Activated T-cell treated with anti-CD3 and anti-CD28 coated beads, Interleukin-2, amount 50 U/mL, for 1 hour (primary cell): ENCODE measurements at regions not wholly inside any gene's neighbourhood (a gene's known extent, or its start where the extent isn't known, plus 50 kb on each side); places are given as distances from the start of the nearest gene placed in this dataset.
"Not testable (repeated sequence)": the region's sequence is repeated elsewhere in the genome, so short reads cannot be mapped to it uniquely, and the experiment has no call there.

Experiments used
- DNase-seq: peaks from one replicate; pipeline ENCODE4 v3.0.0-alpha.2; 2020

DNA sequence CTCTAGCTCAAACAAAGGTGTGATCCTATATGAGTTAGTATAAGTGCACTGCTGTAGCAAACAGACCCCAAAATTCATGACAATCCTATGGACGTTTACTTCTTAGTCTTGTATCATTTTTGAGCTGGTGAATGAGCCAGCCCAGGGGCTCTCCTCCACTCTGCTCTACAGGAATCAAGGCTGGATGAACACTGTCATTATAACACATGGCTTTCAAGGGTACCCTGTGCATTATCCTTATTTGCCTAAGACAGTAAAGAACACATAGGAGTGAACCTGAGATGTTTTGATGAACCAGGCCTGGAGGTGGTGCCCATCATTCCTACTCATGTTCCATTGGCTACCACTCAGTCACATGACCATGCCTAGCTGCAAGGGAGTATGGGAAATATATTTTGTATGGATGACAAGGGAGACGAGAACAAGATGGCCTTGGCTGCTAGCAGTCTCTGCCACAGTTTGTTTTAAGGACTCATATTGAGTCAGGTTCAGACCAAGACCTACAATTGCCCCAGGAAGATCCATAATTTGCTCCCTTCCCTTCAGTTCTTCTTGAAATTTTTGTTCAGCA lies 107.4 kb upstream of the HES1 start:
- no peak for DNase-seq

DNA sequence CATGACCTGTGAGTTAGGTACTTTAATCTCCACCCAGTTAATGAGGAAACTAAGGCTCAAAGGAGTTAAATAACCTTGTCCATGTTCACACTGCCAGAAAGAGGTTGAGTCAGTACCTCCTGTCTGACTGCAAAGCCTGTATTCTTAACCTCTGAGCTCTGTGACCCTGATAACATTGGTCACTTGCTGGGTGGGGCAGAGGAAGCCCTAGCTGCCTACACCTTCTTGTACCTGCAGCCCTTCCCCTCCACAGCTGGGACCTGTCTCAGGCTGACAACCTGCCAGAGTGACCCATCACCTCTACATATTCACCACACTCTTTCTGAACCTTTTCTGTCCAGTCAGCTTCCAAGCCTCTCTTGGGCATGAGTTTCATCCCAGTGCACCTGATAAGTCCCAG lies 106.1 kb upstream of the HES1 start:
- no peak for DNase-seq

DNA sequence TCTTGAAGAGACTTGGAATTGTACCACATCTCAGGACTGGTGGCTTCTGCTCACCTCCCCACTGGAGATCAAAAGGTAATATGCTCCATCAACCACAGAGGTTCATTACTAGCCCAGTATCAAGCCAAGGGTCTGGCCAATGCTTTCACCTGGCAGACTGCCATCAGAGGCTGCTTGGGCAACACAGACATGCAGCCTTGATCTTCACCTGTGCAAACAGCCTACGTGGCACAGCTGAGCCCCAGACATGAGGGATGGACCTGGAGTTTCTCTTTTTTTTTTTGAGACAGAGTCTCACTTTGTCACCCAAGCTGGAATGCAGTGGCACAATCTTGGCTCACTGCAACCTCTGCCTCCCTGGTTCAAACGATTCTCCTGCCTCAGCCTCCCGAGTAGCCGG lies 105.6 kb upstream of the HES1 start:
- DNase-seq, result no peak

DNA sequence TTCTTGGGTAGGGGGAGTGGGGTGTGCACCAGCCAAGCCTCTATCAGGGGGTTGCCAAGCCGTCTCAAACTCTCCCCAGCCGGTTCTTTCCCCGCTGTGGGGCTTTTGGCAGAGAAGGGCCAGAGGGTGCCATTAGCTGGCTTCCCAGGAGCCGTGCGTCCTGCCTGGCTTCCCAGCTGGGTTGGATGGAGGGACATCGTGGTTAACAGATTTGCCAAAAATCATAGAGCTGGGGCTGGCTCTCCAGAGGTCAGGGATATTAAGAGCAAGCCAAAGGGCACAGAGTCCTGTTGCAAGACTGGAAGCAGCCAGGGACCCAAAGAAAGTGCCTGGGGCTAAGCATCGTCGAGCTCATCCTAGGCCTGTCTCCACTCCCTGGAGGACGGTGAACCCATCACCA lies 104.6 kb upstream of the HES1 start:
- DNase-seq, result no peak

DNA sequence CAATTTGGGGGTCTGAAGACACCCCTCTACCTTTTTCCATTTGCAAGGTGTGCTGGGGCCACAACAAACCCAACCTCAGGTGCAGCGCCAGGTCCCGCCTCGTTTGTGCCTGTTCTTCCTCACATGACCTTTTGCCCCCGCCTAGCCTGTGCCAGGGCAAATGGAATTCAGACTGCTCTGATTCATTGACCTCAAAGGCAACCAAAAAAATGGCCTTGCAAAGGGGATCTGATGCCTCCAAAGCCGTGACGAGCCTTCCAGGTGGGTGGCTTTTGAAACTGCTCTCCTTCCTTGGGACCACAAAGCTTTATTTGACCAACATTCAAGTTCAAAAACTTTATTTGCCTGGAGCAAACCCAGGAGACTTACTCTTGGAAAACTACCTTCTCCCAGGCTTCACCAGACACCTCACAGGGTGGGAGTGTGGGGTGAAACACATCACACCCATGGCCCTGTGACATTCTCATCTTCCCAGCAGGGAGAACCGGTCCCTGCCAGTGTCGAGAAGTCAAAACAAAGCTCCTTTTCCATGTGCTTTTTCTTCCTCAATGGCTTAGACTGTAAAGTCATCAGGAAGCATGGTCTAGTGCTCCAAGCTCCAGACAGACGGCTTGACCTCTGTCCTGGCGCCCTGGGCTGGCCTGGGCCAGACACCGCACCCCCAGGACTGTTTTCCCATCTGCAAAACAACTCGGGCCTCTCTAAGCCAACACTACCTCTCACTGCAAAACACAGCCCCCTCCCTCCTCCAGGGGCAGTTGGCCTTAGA lies 103.9 kb upstream of the HES1 start:
- DNase-seq, result no peak

DNA sequence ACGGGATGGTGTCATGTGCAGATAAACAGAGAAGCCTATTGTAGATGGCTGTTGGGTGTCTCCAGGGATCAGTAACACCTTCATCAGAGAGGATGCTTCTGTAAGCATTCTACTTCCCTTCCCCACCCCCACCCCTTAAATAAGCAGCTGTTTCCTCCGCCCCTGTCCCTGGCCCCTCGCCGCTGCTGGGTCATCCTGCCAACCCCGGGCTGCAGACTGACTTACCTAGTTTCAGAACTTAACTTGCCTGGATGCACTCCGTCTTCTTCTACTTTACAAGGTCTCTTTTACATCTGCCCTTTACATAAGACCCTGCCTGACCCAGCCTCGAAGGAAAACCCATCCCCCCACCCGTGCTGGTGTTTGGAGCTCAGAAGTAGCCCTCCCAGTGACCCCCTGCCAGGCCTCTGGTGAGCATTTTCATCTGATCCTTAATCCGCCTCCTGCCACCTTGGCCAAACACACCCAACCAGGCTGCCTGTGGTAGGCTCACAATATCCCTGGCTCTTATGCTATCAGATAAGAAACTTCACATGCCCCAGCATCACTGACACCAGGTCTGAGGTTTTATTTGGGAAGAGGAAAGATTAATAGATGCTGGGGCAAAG lies 103.0 kb upstream of the HES1 start:
- no peak for DNase-seq

DNA sequence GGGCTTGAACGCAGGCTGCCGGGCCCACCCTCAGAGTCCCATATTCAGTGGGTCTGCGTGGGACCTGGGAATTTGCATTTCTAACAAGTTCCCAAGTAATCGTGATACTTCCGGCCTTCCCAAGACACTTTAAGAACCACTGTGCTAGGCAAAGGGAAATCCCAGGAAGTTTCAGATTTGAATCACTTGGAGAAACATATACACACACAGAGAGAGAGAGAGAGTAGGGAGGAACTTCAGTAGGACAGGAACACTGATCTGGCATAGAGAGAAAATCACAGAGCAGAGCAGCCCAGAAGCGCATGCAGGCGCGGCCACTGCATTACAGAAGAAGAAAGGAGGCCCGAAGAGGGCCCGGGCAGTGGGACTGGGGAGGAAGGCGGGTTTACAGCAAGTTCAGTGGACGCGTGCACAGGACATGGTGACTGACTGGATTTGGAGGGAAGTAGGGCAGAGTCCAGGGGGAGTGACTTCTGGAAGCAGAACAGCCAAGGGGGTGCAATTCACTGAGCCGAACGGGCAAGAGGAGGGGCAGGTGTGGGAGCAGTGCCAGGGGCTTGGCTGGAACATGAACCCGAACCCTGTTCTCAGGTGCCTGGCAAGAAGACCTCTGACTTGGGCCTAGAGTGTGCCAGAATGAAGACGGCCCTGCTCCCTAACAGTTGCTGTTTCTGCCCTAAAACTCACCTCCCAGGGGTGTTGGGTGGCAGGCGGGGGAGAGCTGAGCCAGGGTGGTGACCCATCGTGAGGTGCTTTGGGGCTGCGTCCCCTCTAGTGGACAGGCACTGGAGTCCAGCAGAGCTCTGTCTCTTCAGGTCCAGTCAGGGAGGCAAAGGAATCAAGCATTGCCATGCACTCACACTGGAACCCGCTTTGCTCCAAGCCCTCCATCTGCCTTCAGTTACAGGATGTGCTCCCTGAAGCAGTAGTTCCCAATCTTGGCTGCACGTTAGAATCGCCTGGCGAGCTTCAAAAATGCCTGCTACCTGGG lies 101.3 kb upstream of the HES1 start:
- DNase-seq, result no peak

DNA sequence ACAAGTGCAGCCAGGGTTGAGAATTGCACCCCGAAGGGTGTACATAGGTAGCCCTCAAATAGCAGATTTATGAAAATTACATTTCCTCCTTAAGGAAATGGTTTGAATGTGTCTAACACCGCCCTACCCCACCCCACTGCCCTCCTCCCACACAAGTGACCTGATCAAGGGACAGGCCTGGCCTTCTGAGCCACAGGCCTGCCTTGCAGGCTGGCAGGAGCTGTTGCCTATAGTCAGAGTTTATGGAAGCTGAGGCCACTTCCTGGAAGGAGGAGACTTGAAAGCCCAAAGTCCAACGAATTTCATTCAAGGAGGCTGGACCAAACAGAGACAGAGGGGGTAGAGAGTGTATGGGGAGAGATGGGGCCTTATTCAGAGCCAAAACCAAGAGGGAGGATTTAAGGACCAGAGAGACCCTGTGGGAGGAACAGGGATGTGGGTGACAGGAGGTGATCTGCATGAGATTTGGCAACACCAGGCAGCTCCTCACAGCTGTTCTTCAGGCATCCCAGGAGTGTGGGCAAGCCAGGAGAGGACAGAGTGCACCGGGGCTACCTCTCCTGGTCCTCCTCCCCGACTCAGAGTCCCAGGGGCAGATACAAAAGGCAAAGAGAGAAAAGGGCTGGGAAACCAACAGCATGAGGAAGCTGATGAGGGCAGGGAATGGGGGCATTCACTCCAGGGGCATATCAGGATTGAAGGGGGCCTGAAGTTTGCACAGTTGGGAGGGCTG lies 100.4 kb upstream of the HES1 start:
- no peak for DNase-seq

DNA sequence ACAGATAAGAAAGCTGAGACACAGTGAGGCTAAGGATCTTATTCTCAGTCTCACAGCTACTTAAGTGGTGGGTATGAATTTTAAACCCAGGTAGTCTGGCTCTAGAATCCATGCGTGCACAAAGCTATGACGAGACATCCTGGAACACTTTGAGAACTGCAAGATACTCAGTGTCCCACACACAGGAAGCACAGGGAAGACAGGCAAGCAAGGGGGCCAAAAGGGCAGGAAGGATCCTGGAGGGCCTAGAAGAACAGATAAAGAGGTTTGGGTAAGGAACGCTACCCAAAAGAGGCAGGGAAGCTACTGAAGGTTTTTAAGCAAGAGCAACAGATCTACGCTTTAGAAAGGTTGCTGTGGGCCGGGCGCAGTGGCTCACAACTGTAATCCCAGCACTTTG lies 99.1 kb upstream of the HES1 start:
- DNase-seq, result no peak

DNA sequence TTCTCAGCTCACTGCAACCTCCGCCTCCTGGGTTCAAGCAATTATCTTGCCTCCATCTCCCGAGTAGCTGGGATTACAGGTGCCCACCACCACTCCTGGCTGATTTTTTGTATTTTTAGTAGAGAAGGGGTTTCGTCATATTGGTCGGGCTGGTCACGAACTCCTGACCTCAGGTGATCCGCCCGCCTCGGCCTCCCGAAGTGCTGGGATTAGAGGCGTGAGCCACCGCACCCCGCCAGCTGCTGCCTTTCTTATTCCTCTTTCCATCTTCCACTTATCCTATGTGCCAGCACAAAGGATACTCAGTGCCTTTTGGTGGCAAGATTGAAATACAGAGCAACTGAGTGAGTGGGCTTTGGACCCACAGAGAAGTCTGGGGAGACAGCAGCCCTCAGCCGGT lies 97.6 kb upstream of the HES1 start:
- DNase-seq, result not testable (repeated sequence)

DNA sequence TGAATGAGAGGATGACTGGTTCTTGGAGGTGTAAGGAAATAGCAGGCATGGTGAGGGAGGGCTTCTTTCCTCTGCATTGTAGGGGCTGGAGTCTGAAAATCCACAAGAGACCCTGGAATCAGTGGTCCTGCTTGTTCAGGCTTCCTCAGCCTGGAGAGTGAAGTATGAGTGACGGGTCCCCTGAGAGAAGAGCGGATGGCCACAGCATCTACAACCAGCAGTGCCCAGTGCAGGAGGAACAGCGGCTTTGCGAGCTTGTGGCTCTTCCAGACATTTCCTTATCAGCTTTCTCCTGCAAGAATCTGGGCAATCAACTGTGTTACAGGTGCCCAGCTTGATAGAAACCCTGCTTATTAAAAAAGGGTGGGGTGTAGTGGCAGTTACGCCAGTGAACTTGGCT lies 97.0 kb upstream of the HES1 start:
- DNase-seq, result no peak

DNA sequence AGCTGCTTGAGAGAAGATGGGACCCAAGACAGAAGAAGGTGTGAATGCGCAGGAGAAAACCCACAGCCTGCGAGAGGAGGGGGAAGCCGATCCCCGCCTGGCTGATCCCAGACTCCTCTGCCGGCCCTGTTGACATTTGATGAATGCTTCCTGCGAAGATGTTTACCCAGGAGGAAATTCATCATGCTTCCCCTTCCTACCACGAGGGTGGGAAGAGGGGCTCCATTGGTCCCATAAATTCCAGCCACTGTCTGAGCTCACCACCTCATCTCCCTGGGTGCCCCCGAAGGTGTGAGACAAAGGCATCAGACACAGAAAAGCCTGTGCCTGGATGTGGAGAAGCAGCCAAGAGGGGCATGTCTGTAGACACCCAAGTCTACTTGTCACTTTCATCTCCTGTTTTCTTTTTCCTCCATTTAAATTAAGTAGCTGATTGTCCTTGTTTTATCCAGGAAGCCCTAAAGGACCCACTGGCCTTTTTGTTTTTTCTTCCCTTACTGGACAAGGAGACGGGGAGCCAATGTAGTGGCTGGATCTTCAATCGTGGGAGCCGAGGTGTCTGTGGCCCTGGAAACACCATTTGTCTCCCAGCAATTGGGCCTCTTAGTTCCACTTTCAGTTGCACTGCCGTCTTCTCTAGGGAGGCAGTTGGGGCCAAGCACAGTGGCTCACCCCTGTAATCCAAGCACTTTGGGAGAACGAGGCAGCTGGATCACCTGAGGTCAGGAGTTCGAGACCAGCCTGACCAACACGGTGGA lies 95.3 kb upstream of the HES1 start:
- DNase-seq, result no peak

DNA sequence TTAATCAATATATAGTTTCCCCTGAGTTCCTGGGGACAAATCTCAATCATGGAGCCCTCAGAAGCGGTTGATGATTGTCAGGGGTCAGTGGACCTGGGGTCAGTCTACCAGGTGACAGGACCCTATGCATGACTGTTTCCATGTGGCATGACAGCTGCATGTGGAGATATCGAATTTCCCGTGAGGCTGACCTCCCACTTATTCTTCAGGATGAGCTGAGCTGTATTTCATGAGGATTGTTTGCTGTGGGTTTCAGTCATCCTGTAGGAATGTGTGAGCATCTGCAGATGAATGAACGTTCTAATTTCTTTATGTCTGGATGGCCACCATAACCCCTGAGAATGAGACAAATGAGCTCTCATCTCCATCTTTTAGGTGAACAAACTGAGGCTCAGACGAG lies 93.0 kb upstream of the HES1 start:
- DNase-seq, result no peak

DNA sequence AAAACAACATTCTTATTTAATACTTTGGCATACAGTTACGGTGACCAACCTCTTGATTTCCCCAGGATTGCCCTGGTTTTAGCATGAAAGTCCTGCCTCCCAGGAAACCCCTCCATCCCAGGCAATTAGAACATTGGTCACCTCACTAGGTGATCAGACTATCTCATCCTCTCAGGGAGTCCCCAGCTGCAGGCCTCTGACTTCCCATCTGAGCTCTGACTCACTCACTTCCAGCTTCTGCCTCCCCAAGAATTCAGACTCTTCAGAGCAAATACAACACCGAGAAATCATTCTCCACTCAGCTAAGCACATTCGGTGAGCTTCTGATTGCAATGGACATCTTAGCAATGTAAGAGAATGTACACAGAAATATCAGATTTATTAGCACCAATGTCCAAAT lies 92.4 kb upstream of the HES1 start:
- no peak for DNase-seq

DNA sequence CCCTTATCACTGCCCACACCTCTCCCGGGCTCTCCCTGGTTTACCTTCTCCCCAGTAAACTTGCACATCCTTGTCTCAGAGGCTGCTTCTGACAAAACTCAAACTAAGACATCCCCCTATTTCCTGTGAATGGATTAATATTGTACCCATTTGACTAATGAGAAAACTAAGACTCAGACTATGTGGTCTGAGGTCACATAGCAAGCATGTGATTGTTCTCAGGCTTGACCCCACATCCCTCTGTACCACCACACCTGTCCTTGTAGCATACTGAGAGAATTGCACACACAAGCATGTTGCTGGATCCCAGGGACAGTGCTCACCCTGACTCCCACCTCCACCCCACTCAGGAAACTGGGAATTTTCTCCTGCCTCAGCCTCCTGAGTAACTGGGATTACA lies 90.7 kb upstream of the HES1 start:
- DNase-seq, result no peak

DNA sequence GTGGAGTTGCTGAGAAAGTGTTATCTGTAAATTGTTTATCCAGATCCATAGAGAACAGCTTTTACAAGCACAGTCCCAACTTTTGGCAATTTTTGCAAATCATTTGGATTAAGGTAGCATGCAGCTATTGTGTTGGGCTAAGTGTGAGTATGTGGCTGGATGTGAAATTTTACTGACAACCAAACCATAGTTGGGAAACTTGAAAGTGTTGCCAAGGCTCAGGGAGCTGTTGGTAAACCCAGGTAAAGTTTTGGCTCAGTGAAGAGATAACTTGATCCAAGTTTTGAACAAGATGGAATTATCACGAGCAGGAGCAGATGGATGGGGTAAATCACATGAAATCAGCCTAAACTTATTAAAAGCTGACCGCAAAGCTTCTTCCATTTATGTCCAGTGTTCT lies 90.0 kb upstream of the HES1 start:
- no peak for DNase-seq

DNA sequence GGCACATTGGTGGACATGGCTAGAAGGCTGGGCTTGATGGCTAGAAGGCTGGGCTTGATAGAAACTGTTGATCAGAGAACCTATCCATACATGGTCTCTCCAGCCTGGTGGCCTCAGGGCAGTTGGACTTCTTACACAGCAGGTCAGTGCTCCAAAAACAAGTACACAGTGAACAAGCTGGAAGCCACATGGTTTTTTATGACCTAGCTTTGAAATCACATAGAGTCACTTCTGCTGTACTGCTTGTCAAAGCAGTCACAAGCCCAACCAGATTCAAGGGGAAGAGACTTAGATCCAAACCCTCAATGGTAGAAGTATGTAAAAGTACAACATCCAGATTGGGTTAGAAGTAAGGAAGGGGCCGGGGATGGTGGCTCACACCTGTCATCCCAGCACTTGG lies 89.4 kb upstream of the HES1 start:
- DNase-seq, result no peak

DNA sequence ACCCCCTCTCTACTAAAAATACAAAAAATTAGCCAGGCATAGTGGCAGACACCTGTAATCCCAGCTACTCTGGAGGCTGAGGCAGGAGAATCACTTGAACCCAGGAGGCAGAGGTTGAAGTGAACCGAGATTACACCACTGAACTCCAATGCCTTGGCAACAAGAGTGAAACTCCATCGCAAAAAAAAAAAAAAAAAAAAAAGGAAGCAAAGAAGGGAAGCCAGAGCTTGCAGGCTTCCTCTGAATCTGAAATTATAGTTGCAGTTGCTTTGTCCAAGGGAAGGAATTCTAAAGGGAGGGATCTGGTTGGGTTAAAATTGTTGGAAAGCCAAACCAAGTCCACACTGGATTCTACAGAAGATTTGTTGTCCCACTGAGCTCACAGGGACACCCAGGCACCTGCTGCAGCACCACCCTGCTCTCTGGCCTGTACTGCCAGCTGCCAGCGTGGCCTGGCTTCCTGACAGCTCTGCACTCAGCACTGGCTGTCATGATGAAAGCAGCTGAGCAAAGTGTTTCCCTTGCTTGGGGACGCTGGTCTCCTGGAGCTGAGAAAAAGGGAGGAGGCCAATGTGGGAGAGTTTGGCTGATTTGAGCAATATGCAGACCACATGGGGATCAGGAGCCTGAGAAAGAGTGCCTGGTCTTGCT lies 88.8 kb upstream of the HES1 start:
- DNase-seq, result no peak

DNA sequence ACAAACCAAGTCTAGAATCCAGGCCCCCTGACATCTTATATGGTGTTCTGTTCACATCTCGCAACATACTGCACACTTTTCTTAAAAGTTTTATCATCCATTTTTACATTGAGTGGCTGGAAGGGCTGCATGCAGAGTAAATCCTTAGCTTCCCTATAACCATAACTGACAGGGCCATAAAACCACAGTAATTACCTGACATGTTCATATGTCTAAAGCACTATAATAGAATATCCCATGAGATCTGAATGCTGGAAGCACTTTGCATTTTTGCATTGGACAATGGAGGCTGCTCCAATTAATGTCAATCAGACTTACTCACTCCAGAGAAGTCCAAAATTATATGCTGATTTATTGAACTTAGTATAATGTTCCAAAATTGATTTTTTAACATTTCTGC lies 86.6 kb upstream of the HES1 start:
- no peak for DNase-seq

DNA sequence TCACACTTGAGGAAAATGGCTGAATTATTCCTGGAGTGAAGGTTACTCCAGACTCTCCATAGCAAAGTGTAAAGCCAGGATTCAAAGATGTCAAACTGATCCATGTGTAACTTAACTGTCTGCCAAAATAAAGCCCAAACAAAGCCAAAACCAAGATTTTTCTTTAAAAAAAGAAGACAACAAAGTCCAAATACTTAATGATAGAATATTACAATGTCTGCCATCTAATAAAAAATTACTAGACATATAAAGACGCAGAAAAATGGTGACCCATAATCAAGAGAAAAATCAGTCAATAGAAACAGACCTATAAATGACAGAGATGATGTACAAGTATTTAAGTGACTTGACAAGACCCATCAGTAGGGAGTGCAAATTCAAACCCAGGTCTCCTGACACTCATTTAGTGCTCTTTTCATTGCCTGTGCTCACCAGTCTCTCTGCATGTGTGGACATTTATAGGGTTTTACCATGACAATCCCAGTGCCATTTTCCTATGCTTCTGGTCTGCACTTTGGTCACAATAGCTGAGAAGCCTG lies 85.1 kb upstream of the HES1 start:
- no peak for DNase-seq
